ENCODE measurements at regions not wholly inside any gene's neighbourhood (a gene's known extent, or its start where the extent isn't known, plus 50 kb on each side); places are given as distances from the start of the nearest gene placed in this dataset.
"Not testable (repeated sequence)": the region's sequence is repeated elsewhere in the genome, so short reads cannot be mapped to it uniquely, and the experiment has no call there.

DNA sequence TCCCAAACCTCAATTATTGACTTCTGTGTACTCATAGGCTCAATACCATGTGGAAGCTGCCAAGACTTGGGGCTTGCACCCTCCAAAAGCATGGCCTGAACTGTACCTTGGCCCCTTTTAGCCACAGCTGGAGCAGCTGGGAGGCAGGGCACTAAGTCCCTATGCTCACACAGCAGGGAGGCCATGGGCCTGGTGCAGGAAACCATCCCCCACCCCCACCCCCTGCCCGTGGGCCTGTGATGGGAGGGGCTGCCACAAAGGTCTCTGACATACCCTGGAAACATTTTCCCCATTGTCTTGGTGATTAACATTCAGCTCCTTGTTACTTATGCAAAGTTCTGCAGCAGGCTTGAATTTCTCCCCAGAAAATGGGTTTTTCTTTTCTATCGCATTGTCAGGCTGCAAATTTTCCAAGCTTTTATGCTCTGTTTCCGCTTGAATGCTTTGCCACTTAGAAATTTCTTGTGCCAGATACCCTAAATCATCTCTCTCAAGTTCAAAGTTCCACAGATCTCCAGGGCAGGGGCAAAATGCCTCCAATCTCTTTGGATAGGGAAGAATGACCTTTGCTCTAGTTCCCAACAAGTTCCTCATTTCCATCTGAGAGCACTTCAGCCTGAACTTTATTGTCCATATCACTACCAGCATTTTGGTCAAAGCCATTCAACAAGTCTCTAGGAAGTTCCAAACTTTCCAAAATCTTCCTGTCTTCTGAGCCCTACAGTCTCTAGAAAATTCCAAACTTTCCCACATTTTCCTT is 141.8 kb downstream of the AHR start:
- TF ChIP-seq, protein P1, sequence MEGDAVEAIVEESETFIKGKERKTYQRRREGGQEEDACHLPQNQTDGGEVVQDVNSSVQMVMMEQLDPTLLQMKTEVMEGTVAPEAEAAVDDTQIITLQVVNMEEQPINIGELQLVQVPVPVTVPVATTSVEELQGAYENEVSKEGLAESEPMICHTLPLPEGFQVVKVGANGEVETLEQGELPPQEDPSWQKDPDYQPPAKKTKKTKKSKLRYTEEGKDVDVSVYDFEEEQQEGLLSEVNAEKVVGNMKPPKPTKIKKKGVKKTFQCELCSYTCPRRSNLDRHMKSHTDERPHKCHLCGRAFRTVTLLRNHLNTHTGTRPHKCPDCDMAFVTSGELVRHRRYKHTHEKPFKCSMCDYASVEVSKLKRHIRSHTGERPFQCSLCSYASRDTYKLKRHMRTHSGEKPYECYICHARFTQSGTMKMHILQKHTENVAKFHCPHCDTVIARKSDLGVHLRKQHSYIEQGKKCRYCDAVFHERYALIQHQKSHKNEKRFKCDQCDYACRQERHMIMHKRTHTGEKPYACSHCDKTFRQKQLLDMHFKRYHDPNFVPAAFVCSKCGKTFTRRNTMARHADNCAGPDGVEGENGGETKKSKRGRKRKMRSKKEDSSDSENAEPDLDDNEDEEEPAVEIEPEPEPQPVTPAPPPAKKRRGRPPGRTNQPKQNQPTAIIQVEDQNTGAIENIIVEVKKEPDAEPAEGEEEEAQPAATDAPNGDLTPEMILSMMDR (IDR thresholded peaks at IDR 0.05; ENCODE audit: low read depth, low read length, poor library complexity, severe bottlenecking), result not testable (repeated sequence)
- TF ChIP-seq EZH2phosphoT487 (IDR thresholded peaks at IDR 0.05; ENCODE audit: borderline replicate concordance, low read length), result not testable (repeated sequence)

Data from DOHH2 (cell line).